GM18498 (cell line): ENCODE measurements at regions not wholly inside any gene's neighbourhood (a gene's known extent, or its start where the extent isn't known, plus 50 kb on each side); places are given as distances from the start of the nearest gene placed in this dataset.
"Not testable (repeated sequence)": the region's sequence is repeated elsewhere in the genome, so short reads cannot be mapped to it uniquely, and the experiment has no call there.

Source experiments
- ATAC-seq: cut with Tn5 transposase; IDR thresholded peaks from one replicate; pipeline ENCODE4 v1.9.1; 2021; ENCODE audit warnings: mild to moderate bottlenecking, moderate library complexity; ENCODE audit not compliant: unreplicated experiment

- no peak for ATAC-seq
These were observed 642.4 kb upstream of the API5 start for GRCh38 chr11:42669248-42669976.

DNA sequence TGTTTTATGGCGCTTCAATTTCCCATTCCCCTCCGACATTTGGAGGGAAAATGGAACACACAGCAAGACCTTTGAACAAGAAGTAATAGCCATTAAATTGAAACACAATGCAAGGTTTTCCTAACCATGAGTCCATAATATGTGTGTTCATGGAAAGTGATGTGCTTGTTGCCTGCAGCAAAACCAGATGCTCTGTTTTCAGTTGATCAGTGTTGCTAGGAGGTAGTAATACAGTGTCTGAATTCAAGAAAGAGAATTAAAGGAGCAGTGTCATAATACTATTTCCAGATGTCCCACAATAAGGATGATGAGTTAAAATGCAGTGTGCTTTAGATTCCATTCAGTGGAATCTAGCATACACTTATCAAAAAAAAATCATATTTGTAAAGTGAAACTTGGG, 637.4 kb upstream of the API5 start:
- no peak for ATAC-seq

DNA sequence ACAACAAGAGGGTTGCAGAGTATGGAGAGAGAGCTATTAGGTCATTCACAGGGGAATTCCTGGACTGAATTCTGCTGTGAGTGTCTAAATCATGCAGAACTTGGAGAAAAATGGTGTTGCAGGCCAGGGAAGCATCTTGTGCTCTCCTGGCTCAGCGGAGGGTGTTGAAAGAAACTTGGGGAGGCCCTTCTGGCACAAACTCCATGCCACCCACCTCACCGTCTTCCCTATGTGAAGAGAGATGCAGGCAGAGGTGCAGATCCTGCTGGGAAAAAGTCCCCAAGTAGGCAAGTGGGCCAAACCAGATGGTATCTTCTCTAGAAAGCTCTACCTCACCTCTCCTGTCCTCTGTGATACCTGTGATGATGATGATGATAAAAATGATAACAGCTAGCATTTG, 604.3 kb upstream of the API5 start:
- no peak for ATAC-seq

DNA sequence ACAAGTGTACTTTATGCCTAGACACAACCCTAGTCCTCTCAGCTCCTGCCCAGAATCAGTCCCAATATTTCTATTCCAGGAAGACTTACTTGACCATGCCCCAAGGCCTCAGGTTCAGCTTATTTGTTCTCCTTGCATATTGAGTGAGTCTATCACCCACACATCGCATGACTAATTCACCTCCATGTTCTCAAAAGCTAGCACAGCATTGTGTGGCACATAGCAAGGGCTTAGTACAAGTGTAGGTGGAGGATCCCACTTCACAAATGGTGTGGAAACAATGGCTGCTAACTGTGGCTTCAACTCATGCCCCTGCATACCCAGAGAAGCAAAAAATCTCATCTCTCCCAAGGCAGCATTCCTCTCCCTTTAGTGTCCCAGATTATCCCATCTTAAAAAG, 602.6 kb upstream of the API5 start:
- ATAC-seq, result no peak

- no peak for ATAC-seq
These were observed 598.5 kb upstream of the API5 start for GRCh38 chr11:42713279-42713678.

- no peak for ATAC-seq
These were observed 598.0 kb upstream of the API5 start for GRCh38 chr11:42713753-42714152.

- no peak for ATAC-seq
These were observed 590.9 kb upstream of the API5 start for GRCh38 chr11:42720716-42721563.

- no peak for ATAC-seq
These were observed 583.9 kb upstream of the API5 start for GRCh38 chr11:42727879-42728278.

DNA sequence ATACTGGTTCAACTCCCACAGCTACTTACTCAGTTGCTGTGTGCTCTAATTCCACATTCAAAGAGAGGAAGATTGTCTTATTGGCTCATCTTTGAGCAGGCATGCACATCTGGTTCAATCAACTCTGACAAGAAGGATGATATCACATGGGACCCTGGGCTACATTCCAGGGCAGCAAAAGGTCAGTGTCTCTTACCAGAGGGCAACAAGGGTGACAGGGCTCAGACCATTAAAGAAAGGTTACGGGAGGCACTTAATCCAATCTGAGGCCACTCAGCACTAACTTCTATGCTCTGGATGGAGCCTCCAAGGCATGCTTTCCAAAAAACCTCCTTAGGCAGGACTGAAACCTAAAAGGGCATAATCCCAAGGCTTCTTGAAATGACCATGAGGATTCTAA, 549.4 kb upstream of the API5 start:
- ATAC-seq, result no peak

DNA sequence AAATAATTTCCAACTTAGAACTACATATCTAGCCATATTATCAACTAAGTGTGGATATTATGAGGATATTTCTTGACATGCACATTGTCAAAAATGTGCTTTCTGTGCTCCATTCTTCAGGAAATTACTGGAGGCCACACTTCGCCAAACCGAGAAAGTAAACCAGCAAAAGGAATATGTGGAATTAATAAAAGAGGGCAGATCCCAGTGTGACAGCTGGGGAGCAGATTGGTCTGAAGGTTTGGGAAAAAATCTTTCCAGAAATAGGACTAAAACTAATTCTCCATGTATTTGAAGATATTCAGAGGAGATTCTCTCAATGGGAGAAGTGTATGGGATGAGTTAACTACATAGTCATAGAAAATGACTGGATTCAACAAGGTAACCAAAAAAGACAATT, 546.9 kb upstream of the API5 start:
- ATAC-seq, result no peak

GRCh38 chr11:42768576-42768975, 543.2 kb upstream of the API5 start:
- no peak for ATAC-seq

GRCh38 chr11:42770444-42771065, 541.2 kb upstream of the API5 start:
- ATAC-seq, result peak; percentile 83

GRCh38 chr11:42772886-42773285, 538.9 kb upstream of the API5 start:
- ATAC-seq, result peak; percentile 52

GRCh38 chr11:42773729-42774128, 538.1 kb upstream of the API5 start:
- ATAC-seq, result no peak

DNA sequence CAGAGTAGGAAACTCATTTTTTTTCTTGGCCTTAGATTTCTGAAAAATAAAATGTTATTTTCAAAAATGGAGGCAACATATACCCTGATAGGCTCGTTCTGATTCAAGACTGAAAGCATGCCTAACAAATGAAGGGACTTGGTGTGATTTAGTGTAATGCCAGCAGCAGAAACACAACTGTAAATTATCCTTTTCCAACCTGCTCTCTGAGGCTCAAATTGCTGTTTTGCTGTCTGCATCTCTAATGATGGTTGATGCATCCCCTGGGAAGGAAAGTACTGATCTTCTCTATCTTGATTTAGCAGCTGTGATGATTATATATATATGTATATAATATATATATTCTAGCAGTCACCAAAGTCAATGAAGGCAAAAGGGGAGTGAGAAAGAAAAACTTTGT, 537.2 kb upstream of the API5 start:
- no peak for ATAC-seq

DNA sequence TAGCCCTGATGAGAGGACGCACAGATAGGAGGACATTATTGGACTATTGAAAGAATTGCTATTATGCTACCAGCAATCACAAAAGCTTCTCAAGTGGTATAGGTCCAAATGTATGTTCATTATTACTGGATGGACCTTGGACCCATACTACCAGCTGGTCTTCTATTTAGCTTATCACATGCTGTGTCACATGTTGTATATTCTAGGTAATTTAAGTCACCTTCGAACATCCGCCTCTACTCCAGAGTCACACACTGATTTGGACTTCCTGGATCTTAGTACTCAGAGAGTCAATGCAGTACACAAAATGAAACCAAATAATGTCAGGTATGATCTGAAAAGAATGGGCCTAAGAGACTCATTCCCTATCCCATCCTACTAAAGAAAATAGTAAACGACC, 534.0 kb upstream of the API5 start:
- ATAC-seq, result no peak

GRCh38 chr11:42778193-42778592, 533.6 kb upstream of the API5 start:
- no peak for ATAC-seq

GRCh38 chr11:42779555-42779954, 532.2 kb upstream of the API5 start:
- no peak for ATAC-seq

GRCh38 chr11:42786981-42787380, 524.8 kb upstream of the API5 start:
- ATAC-seq, result no peak

DNA sequence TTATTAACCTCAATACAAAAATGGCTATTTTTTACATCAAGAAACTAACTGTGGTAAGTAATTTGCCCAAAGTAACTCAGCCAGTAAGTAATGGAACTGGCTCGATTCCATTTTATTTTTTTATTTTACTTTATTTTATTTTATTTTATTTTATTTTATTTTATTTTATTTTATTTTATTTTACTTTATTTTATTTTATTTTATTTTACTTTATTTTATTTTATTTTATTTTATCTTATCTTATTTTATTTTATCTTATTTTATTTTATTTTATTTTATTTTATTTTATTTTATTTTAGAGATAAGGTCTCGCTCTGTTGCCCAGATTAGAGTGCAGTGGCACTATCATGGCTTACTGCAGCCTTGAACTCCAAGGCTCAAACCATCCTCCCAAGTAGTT, 516.3 kb upstream of the API5 start:
- ATAC-seq, result not testable (repeated sequence)

- no peak for ATAC-seq
These were observed 511.8 kb upstream of the API5 start for GRCh38 chr11:42800041-42800440.
